Endothelial cell of umbilical vein (primary cell): ENCODE measurements at regions not wholly inside any gene's neighbourhood (a gene's known extent, or its start where the extent isn't known, plus 50 kb on each side); places are given as distances from the start of the nearest gene placed in this dataset.

Experiments
- CTCF ChIP-seq, 2 donors: IDR thresholded peaks; 1 replicate in 1 of 2; 2 replicates in 1 of 2; pipeline ENCODE4 v1.5.1; 2011; ENCODE audit warnings: low read length in 2 of 2, mild to moderate bottlenecking in 2 of 2, moderate library complexity in 2 of 2, control low read depth in 1 of 2, inconsistent platforms in 1 of 2, low read depth in 1 of 2; ENCODE audit not compliant: insufficient read depth in 1 of 2; ENCODE audit errors: extremely low read depth in 1 of 2
- EZH2 ChIP-seq: IDR thresholded peaks from 2 replicates; pipeline ENCODE4 v1.6.1; 2012; ENCODE audit warnings: borderline replicate concordance, low read depth, mild to moderate bottlenecking, moderate library complexity, low read length, inconsistent platforms; ENCODE audit not compliant: severe bottlenecking
- FOS ChIP-seq: IDR thresholded peaks from 2 replicates; pipeline ENCODE4 v1.6.1; 2011; ENCODE audit warnings: mild to moderate bottlenecking, low read length, moderate library complexity, borderline replicate concordance; ENCODE audit not compliant: insufficient read depth
- GATA2 ChIP-seq: IDR thresholded peaks from 2 replicates; pipeline ENCODE4 v1.7.0; 2011; ENCODE audit warnings: low read depth, mild to moderate bottlenecking, moderate library complexity, mixed read lengths, low read length; ENCODE audit not compliant: insufficient read length, insufficient read depth
- JUN ChIP-seq: IDR thresholded peaks from 2 replicates; pipeline ENCODE4 v1.6.1; 2011; ENCODE audit warnings: borderline replicate concordance, low read depth; ENCODE audit not compliant: insufficient read length, insufficient read depth
- MAX ChIP-seq: IDR thresholded peaks from 2 replicates; pipeline ENCODE4 v1.6.1; 2011; ENCODE audit not compliant: insufficient read depth, insufficient read length
- POLR2A ChIP-seq: IDR thresholded peaks from 2 replicates; pipeline ENCODE4 v1.6.1; 2012; ENCODE audit warnings: low read depth, mild to moderate bottlenecking, control low read depth, low read length
- POLR2AphosphoS5 ChIP-seq: IDR thresholded peaks from 2 replicates; pipeline ENCODE4 v1.6.1; 2012; ENCODE audit warnings: low read depth, mild to moderate bottlenecking, control low read depth, low read length, moderate library complexity; ENCODE audit not compliant: insufficient read depth

DNA sequence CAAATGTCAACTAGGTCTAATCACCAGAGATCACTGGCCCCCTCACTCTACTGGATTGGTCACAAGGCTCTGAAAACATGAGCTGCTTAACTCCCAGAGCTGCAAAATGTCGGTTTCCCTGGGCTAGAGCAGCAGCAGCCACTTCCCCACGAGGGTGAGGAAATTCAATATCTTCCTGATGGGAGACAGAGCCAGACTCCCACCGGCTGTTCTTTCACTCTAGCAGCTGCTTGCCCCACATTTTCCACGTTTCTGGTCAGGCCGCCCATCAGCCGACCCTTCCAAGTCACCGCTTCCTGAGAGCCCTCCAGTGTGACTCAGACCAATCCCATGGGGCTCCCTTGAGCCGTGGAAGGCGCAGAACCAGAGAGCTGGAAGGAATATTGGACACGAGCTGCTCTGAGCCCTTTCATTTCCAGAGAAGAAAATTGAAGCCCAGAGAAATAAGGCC lies 227.0 kb downstream of the ADAMTS15 start:
- TF ChIP-seq POLR2A (no peak), EZH2 (no peak), CTCF (IDR thresholded peaks at IDR 0.05; ENCODE audit: extremely low read depth in 1 of 2, insufficient read depth in 1 of 2, low read depth in 1 of 2, low read length in 2 of 2) (no peak), MAX (no peak), JUN (no peak), FOS (no peak), POLR2AphosphoS5 (no peak), GATA2 (no peak)
